SJCRH30 (cell line): ENCODE measurements at regions not wholly inside any gene's neighbourhood (a gene's known extent, or its start where the extent isn't known, plus 50 kb on each side); places are given as distances from the start of the nearest gene placed in this dataset.
"Not testable (repeated sequence)": the region's sequence is repeated elsewhere in the genome, so short reads cannot be mapped to it uniquely, and the experiment has no call there.

Source experiments
- DNase-seq, 2 experiments: peaks; one replicate each; pipeline ENCODE4 v3.0.0-alpha.2; 2015 to 2020
- H3K27ac ChIP-seq: fragments of 250-450 bp; sonication (Bioruptor Pico); 2 replicates; pipeline ENCODE4 v1.5.1; 2020; ENCODE audit warnings: mild to moderate bottlenecking, moderate library complexity
- H3K27me3 ChIP-seq: fragments of 250-450 bp; sonication (Bioruptor Pico); 2 replicates; pipeline ENCODE4 v1.5.1; 2020; ENCODE audit warnings: mild to moderate bottlenecking, moderate library complexity
- H3K36me3 ChIP-seq: fragments of 250-450 bp; sonication (Bioruptor Pico); 2 replicates; pipeline ENCODE4 v1.5.1; 2020; ENCODE audit warnings: mild to moderate bottlenecking, moderate library complexity
- H3K4me1 ChIP-seq: fragments of 250-450 bp; sonication (Bioruptor Pico); 2 replicates; pipeline ENCODE4 v1.5.1; 2020; ENCODE audit warnings: mild to moderate bottlenecking, moderate library complexity
- H3K4me3 ChIP-seq: fragments of 250-450 bp; sonication (Bioruptor Pico); 2 replicates; pipeline ENCODE4 v1.5.1; 2020; ENCODE audit warnings: mild to moderate bottlenecking, moderate library complexity
- H3K9me3 ChIP-seq: fragments of 250-450 bp; sonication (Bioruptor Pico); replicated peaks from 2 replicates; pipeline ENCODE4 v1.5.1; 2020; ENCODE audit warnings: mild to moderate bottlenecking, moderate library complexity

DNA sequence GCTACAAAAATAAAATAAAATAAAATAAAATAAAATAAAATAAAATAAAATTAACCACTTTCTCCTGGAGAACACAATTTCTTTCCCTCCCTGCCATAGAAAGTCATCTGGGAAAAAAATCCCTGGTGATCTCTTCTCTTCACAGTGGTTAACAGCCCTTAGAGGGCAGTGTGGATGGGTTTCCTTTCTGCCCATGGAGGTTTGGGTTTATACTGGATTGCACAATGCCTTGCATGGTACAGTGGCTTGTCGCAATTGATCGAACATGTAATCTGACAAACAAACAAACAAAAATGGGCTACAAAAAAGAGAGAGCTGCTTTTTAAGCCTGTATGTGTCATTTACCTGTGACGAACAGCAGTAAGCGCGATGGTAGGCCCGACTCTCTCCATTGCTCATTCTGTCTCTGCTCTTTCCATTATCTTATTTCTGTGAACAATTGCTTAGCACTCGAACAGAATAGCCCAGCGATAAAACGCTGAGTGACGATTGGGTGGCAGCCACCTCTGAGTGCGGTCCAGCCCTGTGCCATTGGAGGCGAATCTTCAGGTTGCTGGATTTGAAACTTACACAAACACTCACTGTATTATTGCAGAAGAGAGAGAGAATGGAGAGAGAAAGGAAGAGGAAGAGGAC is 166.1 kb downstream of the CD83 start:
- H3K4me1 ChIP-seq = no peaks in the 10 kb centered on the region
- no peaks in the 10 kb centered on the region for H3K9me3 ChIP-seq
- no peaks in the 10 kb centered on the region for H3K36me3 ChIP-seq
- H3K27me3 ChIP-seq = no peaks in the 10 kb centered on the region
- no peak overlapping the region for H3K4me3 ChIP-seq
- no peak overlapping the region for H3K27ac ChIP-seq
- no peak for DNase-seq

GRCh38 chr6:14284969-14285590 is 167.5 kb downstream of the CD83 start:
- no peaks in the 10 kb centered on the region for H3K4me1 ChIP-seq
- no peak overlapping the region for H3K4me3 ChIP-seq
- no peak overlapping the region for H3K27ac ChIP-seq

GRCh38 chr6:14286144-14286543 is 168.6 kb downstream of the CD83 start:
- peak in 1 of 2 experiments; percentile 3 for DNase-seq
- Histone ChIP-seq H3K27ac (no peak overlapping the region), H3K27me3 (no peaks in the 10 kb centered on the region), H3K4me1 (no peaks in the 10 kb centered on the region), H3K9me3 (no peaks in the 10 kb centered on the region), H3K4me3 (no peak overlapping the region), H3K36me3 (no peaks in the 10 kb centered on the region)

More at GRCh38 chr6:14284969-14285590, 167.5 kb downstream of the CD83 start:
- no peaks in the 10 kb centered on the region for H3K27me3 ChIP-seq
- no peaks in the 10 kb centered on the region for H3K9me3 ChIP-seq
- no peak for DNase-seq
- H3K36me3 ChIP-seq = no peaks in the 10 kb centered on the region

GRCh38 chr6:14286634-14287428 is 169.3 kb downstream of the CD83 start:
- no peaks in the 10 kb centered on the region for H3K9me3 ChIP-seq
- no peaks in the 10 kb centered on the region for H3K27me3 ChIP-seq
- no peaks in the 10 kb centered on the region for H3K36me3 ChIP-seq
- no peak for DNase-seq
- H3K4me1 ChIP-seq = no peaks in the 10 kb centered on the region
- H3K27ac ChIP-seq = no peak overlapping the region
- no peak overlapping the region for H3K4me3 ChIP-seq

GRCh38 chr6:14287707-14288106 is 170.1 kb downstream of the CD83 start:
- DNase-seq = no peak
- Histone ChIP-seq H3K9me3 (no peaks in the 10 kb centered on the region), H3K36me3 (no peaks in the 10 kb centered on the region), H3K4me3 (no peak overlapping the region), H3K27ac (no peak overlapping the region), H3K4me1 (no peaks in the 10 kb centered on the region), H3K27me3 (no peaks in the 10 kb centered on the region)

DNA sequence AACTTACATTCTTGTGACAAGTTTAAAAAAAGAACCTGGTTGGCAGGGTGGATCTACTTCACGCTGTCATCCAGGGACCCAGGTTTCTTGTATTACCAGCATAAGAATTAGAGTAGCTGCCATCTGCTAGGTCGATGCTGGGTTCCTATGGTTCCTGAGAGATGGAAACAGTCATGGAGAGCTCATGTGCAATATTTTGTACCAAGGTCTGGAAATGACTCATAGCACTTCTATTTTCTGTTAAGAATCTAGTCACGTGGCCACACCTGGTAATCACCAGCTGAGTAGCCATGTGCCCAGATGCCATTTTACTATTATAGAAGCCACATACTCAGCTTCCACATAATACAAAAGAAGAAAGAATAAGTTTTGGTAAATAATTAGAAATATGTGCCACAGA is 171.3 kb downstream of the CD83 start:
- no peak for DNase-seq
- H3K27ac ChIP-seq = no peak overlapping the region
- H3K9me3 ChIP-seq = no peaks in the 10 kb centered on the region
- H3K27me3 ChIP-seq = no peaks in the 10 kb centered on the region
- no peaks in the 10 kb centered on the region for H3K4me1 ChIP-seq
- H3K4me3 ChIP-seq = no peak overlapping the region
- H3K36me3 ChIP-seq = no peaks in the 10 kb centered on the region

DNA sequence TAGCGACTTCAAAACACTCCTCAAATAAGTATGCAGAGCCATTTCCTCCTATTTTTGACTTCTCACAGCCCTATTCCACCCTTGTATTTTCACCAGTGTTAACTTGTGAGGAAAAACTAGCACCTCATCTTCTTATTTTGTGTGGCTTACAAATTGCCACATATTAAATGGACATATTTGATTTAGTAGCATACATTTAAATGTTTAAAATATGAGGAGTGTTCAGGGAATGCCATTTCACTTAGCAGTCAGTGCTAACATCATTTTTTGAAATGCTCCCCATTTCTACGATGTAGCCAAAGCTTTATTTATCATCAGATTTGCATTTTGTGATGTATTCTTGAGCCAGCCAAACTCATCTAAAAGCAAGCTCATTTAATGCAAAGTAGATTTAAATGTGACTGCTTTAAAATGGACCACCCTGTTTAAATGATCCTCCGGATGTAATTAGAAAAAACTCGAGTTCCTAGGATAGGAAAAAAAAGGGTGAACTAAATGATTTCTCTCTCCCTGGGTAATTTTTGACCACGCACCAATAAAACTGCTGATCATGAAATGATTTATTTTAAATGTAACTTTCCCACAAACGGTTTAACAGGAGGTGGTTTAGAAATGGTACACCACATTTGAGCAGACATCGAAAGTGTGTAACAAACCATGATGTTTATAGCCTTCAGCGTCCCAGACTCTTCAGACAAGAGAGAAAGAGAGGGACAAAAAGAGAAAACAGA is 172.6 kb downstream of the CD83 start:
- no peaks in the 10 kb centered on the region for H3K27me3 ChIP-seq
- no peaks in the 10 kb centered on the region for H3K36me3 ChIP-seq
- H3K4me3 ChIP-seq = no peak overlapping the region
- no peaks in the 10 kb centered on the region for H3K9me3 ChIP-seq
- no peak overlapping the region for H3K27ac ChIP-seq
- H3K4me1 ChIP-seq = no peaks in the 10 kb centered on the region
- DNase-seq = no peak

DNA sequence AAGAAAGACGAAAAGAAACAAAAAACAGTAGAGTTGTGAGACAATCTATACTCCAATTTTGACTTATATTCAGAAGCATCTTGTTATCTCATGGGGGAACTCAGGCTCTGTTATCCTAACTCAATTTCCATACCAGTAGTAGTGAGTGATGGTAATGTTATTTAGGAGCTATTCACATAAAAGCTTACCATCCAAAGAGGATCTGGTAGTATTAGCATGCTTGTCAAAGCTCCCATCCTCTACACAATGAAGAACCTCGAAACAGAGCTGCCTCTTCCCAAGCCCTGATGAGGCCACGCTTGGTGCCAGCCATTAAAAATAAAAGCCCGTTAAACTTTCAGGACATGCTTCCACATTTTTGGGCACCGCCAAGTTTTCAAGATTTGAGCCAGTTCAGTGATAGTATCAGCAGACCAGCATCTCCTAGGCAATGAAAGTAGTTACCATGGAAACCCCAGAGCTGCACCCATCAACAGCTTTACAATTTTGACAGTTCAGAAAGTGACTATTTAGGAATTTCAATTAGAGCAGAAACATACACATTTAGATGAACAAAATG is 173.3 kb downstream of the CD83 start:
- no peak overlapping the region for H3K27ac ChIP-seq
- DNase-seq = no peak
- H3K9me3 ChIP-seq = no peaks in the 10 kb centered on the region
- no peaks in the 10 kb centered on the region for H3K27me3 ChIP-seq
- no peaks in the 10 kb centered on the region for H3K4me1 ChIP-seq
- H3K36me3 ChIP-seq = no peaks in the 10 kb centered on the region
- no peak overlapping the region for H3K4me3 ChIP-seq

- DNase-seq = no peak
- Histone ChIP-seq H3K4me1 (no peaks in the 10 kb centered on the region), H3K4me3 (no peak overlapping the region), H3K36me3 (no peaks in the 10 kb centered on the region), H3K27ac (no peak overlapping the region), H3K9me3 (no peaks in the 10 kb centered on the region), H3K27me3 (no peaks in the 10 kb centered on the region)
Observed at GRCh38 chr6:14291331-14291730, 173.8 kb downstream of the CD83 start.

- DNase-seq = peak in 1 of 2 experiments; percentile 5
- Histone ChIP-seq H3K4me1 (no peaks in the 10 kb centered on the region), H3K9me3 (no peaks in the 10 kb centered on the region), H3K27ac (no peak overlapping the region), H3K36me3 (no peaks in the 10 kb centered on the region), H3K4me3 (no peak overlapping the region), H3K27me3 (no peaks in the 10 kb centered on the region)
Observed at GRCh38 chr6:14292119-14292518, 174.5 kb downstream of the CD83 start.

- Histone ChIP-seq H3K4me1 (no peaks in the 10 kb centered on the region), H3K9me3 (no peaks in the 10 kb centered on the region), H3K27me3 (no peaks in the 10 kb centered on the region), H3K27ac (no peak overlapping the region), H3K4me3 (no peak overlapping the region), H3K36me3 (no peaks in the 10 kb centered on the region)
- no peak for DNase-seq
Observed at GRCh38 chr6:14294270-14294951, 176.8 kb downstream of the CD83 start.

- H3K9me3 ChIP-seq, DNase-seq, H3K36me3 ChIP-seq, H3K4me1 ChIP-seq, H3K27me3 ChIP-seq, H3K4me3 ChIP-seq, H3K27ac ChIP-seq: not testable (repeated sequence)
Observed at GRCh38 chr6:14296698-14297097, 179.1 kb downstream of the CD83 start.

DNA sequence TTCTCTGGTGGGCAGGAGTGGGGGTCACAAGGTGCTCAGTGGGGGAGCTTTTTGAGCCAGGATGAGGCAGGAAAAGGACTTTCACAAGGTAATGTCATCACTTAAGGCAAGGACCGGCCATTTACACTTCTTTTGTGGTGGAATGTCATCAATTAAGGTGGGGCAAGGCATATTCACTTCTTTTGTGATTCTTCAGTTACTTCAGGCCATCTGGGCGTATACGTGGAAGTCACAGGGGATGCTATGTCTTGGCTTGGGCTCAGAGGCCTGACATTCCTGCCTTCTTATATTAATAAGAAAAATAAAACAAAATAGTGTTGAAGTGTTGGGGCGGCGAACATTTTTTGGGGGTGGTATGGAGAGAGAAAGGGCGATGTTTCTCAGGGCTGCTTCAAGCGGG is 179.5 kb downstream of the CD83 start:
- H3K27ac ChIP-seq, DNase-seq, H3K36me3 ChIP-seq, H3K4me1 ChIP-seq, H3K4me3 ChIP-seq, H3K27me3 ChIP-seq, H3K9me3 ChIP-seq: not testable (repeated sequence)

GRCh38 chr6:14300189-14300588 is 182.6 kb downstream of the CD83 start:
- H3K36me3 ChIP-seq, H3K27ac ChIP-seq, H3K4me1 ChIP-seq, DNase-seq, H3K4me3 ChIP-seq, H3K27me3 ChIP-seq, H3K9me3 ChIP-seq: not testable (repeated sequence)
